GM18502 (cell line): ENCODE measurements at regions not wholly inside any gene's neighbourhood (a gene's known extent, or its start where the extent isn't known, plus 50 kb on each side); places are given as distances from the start of the nearest gene placed in this dataset.
"Not testable (repeated sequence)": the region's sequence is repeated elsewhere in the genome, so short reads cannot be mapped to it uniquely, and the experiment has no call there.

Source experiments
- ATAC-seq: cut with Tn5 transposase; IDR thresholded peaks from one replicate; pipeline ENCODE4 v1.9.1; 2021; ENCODE audit warnings: mild to moderate bottlenecking; ENCODE audit not compliant: unreplicated experiment, poor library complexity

DNA sequence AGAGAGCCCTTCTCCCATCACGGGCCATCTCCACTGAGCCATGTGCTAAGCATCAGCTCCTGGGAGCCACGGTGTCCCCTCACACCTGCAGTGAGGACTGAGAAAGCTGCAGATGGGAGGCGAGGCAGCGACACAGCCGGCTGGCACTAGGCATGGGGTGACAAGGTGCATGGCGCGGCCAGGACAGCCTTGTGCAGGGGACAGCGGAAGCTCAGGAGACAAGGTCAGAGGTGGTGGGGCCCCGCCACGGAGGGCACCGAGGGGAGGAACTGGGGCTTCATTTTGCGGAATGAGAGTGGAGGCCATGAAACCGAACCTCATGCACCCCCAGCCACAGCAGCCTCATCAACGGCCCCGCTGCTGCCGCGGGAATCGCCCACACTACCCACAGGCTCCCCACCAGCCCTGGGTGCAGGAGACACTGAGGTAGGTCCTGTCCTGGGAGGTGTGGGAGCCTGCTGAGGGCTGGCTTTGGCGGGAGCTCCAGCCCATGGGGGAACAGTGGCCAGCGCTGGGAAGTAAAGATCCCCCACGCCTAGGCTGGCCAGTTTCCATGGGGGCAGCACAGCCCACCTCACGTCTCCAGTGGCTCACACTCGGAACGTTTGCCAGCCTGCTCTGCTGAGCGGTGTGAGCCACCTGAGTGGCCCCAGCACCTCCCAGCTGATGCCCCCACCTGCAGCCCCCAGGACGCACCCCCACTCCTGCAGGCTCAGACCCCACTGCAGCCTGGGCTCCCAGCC, 71.2 kb upstream of the INSIG1 start:
- ATAC-seq, result no peak

DNA sequence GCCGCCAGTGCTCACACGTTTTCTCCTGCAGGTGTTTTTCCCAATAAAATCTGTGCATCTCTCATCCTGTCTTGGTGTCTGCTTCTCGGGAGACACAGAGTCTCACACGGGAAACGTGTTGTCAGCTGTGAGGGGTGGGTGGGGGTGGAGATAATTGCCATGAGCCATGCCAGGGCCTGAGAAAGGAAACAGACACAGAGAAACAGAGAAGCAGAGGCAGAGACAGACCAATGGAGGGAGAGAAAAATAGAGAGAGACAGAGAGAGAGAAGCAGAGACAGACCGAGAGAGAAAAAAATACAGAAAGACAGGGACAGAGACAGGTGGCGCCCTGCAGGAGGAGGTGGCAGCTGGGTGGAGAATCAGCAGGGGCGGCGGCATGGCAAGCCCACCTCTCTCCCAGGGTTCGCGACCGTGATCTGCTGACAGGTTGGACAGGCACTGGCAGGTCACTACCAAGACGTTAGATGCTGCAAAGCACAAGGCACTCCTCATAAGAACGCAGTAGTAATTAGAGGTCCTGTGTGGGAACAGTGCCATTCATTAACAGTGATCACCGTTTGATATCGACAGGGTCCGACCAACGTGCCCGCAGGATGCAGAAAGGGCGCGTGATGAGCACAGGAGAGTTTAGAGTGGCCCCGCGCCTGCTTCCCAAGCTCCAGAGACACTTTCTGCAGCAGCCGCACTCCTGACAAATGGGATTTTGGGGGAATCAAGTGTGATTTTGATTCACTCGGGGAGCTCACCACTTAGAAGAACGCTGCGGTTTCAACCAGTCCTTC, 70.5 kb upstream of the INSIG1 start:
- ATAC-seq, result no peak

DNA sequence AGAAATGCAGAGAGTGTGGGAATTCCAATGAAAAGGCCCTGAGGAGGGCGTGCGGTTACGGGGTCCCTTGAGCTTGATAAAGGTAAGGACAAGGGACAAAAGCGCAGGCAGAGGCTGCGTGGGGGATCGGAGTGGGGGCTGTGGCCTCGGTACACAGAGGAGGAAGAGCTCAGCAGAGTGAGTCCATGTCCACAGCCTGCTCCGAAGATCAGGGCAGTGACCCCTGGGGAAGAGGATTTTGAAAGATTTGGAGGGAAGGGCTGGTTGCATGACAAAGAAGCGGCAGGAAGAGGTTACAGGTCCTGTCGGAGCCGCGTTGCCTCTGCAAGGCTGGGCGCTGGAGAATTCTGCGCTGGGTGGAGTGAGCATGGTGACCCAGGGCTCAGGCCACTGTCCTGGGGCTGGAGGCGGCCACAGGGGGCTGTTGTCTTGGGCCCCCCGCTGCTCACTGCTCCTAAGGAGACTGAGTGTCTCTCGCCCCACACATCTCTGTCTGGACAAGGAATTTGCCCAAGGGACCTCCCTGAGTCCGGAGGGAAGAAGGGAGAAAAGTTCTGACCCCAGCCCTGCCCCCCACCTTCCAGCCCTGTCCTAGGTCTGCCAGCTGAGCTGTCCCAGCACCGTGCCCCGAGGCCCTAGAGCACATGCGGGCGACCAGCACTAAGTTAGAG, 69.8 kb upstream of the INSIG1 start:
- ATAC-seq, result no peak

DNA sequence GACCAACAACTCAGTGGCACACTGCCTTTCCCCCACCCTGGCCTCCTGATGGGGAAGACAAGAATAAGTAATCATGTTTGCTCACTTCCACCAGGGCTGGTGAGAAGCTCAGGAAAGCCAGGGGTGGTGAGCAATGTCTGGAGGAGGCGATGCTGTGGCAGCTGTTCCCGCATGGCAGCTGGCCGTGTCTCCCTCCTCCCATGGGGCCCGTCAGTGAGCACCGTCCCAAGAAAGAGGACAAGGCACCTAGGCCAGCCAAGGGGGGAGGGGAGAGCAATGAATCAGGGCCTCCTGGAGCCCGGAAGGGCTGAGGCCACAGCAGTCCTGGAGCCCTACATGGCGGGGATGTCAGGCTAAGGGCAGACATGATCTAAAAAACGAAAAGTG, 69.2 kb upstream of the INSIG1 start:
- no peak for ATAC-seq

DNA sequence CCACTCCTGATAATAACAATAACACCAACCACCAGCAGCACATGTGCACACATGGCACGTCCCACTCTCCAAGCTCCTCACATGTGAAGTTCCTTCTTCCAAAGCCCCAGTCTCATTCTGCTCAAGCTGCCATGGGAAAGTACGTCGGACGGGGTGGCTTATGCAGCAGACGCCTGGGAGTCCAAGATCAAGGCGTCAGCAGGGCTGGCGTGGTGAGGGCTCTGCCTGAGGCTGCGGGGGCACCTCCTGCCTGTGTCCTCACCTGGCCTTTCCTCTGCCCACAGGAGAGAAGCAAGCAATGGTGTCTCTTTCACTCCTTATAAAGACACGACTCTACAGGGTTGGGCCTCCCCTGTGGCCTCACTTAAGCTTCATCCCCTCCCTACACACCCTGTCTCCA, 68.8 kb upstream of the INSIG1 start:
- no peak for ATAC-seq

DNA sequence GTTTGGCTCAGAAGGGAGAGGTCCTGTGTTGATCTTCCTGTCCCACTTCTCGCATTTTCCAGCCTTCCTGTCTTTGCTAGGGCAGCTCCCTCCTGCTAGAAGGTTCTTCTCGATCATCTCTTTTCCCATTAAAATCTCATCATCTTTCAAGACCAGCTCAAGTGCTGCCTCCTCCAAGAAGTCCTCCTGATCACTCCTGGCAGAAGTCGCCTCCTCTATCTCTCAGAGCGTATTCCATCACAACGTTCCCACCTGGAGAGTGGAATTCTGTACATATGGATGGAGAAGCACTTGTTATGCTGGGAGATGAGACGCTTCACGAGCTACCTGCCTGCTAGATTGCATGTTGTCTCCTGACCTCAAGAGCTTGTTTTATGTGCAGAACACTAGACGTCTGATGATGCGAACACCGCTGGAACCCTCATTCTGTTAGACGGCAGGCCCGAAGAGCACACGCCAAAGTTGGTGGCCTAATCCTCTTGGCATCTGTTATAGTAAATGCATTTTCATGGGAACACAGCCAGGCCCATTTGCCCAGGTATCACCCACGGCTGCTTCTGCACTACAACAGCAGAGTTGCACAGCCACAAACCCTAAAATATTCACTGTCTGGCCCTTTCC, 68.0 kb upstream of the INSIG1 start:
- no peak for ATAC-seq

DNA sequence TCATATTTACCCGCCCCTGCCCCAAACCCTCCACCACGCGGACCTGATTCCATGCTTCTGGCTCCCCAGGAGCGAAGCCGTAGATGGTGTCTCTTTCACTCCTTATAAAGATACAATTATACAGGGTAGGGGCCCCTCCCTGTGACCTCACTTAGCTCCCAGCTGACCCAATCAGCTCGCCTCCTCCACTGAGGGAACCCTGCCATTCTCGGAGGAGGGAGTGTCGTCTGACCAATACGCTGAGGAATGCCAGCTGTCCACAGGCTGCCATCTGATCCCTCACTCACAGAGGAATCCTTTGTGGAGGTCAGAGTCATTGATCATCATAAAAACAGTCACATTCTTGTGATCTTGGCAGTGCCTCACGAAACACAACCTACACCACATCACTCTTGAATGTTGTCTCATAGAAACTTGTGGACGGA, 67.5 kb upstream of the INSIG1 start:
- ATAC-seq, result no peak

DNA sequence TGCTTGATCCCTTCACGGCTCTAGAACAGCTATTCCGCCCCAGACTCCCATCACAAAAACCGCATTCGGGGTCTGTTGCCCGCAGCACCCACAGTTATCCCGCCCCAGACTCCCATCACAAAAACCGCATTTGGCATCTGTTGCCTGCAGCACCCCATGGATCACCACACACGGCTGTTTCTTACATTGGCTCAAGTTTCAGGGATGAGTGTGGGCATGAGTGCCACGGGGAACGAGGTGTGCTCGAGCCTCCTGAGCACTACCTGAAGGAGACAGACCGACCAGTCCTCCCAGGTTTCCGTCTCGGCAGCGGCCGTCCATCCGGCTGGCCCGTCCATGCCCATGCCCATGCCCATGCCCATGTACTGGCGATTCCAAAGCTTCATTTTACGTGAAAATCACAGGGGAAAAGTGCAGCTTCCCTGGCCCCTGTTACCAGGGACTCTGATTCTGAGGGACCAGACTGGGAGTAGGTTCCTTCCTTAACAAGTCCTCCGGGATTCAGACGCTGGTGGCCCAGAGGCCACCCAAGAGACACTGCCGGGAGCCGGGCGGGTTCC, 66.4 kb upstream of the INSIG1 start:
- ATAC-seq, result no peak

DNA sequence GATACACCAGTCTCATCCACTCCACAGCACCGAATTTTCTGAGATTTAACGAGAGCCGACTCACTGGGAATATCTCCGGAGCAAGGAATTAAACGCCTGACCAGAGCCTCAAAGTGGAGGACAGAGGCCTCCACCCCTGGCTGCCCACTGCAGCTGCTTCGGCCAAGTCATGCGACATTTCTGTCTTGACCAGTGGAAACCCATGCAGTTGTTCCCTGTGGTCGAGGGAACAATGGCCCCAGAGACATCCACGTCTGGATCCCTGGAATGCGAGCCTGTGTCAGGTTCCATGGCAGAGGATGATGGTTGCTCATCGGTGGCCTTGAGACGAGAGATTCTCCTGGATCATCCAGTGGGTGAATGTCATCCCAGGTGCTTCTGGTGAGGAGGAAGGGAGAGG, 65.7 kb upstream of the INSIG1 start:
- no peak for ATAC-seq

DNA sequence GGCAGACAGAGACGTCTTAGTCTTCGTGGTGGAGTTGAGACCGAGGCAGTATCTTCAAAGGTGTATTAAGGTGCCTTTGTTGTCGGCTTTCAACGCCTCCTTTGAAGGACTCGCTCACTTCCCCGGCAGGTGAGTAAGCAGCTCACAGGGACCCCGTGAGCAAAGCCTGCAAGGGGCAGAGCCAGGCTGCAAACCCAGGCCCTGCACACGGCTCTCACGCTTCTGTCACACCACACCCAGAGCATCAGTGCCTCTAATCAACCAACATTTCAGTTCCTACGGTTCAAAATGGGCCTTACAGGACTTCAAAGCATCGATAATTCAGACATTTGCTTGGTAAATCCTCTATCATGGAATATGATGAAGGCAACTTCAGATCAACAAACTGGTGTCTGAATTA, 64.8 kb upstream of the INSIG1 start:
- no peak for ATAC-seq

DNA sequence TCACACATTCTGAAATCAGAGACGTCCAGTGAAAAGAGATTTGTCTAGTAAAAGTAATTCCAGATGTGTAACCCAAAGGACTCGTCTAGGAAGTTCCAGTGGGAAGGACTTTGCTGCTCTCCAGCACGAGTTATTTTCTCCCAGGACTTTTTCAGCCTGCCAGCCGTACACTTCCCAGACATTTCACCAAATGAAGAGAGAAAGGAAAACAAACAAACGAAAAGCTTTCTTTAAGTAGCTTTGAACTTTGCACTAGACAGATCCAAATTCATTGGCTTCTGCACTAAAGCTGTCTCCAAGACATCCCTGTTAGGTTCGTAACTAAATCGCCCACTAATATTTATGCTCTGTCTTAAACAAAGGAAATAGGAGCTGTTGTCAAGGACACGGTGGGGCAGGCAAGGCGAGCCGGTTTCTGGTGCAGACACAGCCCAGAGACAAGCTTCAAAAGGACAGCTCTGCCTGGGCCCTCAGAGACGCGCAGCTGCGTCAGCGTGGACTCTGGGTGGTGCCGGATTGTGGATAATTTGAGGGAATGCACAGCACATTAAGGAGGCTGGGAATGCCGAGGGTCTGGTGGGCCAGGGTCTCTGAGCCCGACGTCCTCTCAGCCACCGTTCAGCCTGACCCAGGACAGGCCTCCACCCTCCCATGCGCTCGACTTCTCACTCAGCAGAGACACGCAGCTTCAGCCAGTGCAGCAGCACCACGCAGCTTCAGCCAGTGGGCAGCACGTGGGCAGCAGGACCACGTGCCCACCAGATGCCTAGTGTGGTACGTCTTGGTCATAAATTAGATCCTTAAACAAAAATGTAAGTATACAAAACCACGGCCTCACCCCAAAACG, 64.1 kb upstream of the INSIG1 start:
- no peak for ATAC-seq

DNA sequence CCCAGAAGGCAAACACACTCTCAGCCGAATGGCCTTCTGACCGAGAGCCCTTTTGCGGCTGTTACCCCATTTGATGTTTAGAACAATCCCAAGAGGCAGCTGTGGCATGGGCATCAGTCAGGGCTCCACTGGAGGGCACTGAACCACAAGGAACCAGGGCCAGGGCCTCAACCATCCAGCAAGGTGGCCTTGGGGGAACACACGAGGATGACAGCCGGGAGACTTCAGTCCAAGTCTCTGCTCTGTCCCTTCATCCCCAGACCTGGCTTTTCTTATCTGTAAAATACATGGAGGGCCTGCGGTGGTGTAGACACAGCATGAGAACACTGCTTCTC, 63.6 kb upstream of the INSIG1 start:
- ATAC-seq, result no peak

DNA sequence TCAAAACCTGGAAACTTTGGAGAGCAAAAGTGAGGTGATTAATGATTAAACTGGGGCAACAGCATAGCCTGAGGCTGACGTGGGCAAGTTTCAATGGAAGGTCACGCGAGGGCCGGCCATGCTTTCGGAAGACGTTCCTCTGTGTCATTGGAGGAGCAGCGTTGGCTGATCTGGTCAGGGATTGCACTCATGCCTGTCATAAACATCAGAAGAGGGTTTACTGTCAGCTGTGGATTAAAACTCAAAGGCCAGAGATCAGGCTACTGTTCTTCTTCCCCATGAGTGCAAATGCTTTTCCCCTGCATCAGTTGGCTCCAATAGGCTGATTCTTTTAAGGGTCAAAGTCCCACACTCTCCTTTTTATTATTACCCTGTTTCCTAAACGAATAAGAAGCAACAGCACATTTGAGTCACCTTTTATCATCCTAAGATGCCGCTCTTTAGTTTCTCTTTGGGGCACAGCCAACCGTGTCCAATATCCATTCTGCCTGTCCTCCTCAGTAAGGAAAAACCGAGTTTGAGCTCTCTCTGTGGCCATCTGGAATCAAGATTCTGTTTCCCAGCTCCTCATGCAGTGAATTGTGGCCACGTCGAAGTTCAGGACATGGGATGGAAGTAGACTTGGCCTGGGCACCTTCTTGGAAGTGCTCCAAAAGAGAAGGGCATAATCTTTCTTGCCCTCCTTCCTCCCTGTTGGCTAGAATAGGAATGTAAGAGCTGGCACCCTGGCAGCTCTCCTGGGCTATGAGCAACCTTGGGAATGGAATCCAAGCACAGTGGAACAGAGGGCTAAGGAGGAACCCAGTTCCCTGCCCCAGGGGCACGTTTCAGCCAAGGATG, 62.5 kb upstream of the INSIG1 start:
- no peak for ATAC-seq

DNA sequence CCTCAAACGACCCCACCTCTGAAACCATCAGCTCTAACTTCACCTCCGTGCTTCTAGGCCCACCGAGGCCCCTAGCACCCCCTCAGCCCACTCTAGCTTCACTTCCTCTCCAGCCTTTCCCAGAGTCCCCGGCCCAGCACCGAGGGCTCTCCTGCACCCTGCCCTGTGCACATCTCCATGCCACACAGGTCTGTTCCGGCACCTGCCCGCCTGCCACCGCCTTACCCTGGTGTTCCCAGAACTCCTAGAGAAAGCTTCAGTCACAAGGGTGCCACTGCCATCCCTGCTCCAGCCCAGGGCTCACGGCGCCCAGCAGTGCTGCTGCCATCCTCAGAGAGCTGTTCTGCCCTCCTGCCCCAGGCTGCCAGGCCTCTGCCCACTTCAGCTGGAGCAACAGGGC, 61.3 kb upstream of the INSIG1 start:
- ATAC-seq, result no peak

DNA sequence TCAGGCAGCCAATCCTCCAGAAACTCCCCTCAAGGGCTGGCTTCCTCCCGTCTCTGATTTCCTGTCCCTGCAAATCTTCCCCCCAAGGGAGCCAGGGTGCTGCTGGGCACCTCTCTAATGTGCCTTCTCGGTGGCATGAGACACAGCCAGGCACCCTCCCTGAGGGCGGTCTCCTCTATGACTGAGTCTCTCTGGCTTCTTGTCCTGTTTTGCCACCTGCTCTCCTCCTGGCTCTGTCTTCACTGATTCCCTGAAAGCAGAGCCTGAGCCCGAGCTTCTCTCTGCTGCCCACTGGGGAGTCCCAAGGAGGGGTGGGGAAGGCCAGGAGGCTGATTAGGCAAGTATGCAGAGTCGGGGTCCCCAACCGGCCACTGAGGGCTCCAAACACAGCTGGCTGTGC, 60.4 kb upstream of the INSIG1 start:
- ATAC-seq, result no peak

DNA sequence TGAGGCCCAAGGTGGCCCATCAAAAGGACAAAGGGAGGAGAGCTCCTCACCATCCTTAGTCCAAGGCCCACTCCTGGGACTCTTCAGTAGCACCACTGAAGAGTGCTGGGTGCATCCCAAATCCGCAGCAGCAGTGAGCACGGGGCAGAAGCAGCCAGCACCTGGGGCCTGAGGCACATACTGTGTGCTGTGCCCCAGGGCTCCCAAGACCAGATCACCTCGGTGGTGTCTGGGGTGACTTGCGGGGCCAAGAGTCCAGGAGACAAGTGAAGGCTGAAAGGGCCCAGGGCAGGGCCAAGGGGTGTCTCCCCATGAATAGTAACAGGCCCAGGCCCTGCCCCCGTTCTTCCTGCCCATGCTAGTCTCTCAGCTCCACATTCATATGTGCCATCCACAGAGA, 59.9 kb upstream of the INSIG1 start:
- no peak for ATAC-seq

DNA sequence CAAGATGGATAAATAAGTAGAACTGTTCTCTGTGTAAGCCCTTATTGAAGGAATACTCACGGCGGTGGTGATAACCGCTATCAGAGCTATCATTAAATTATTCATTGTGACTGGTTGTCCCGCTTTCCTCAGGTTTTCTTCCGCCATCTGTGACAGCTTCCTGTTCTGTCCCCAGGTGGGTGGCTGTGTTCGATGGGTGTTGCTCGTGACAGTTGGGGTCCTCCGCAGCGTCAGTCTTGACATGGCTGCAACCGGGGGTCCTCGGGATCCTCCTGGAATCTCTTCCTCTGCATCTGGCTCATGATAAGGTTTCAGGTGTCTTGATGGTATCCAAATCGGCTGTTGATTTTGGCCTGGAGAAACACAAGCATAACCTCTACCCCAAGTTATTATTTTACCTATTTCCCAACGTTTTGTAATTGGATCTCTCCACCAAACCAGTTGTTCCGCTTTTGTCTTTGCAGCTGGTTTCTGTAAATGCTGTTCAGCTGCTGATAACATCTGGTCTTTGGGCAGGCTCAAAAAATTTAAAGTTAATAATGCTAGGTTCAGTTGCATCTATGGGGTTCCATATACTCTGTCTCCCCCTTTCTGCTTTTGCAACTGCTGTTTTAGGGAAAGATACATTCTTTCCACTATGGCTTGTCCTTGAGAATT, 58.1 kb upstream of the INSIG1 start:
- ATAC-seq, result not testable (repeated sequence)

DNA sequence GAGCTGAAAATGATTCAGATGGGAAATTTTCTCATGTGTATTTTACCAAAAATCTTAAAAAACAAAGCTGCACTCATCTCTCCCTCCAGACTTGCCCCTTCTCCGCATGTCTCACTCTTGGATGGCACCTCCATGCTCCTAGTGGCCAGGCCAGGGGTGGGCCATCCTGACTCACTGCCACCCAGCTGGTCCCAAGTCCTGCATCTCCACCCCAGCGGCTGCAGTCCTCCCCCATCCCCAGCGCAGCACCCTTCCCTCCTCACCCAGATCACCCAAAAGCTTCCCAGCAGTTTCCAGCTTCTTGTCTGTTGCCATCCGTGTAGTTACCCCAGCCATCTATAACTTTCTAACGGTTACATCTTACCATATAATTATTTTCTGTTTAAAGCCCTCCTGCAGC, 53.0 kb upstream of the INSIG1 start:
- no peak for ATAC-seq
